GM10248 (cell line): ENCODE measurements at regions not wholly inside any gene's neighbourhood (a gene's known extent, or its start where the extent isn't known, plus 50 kb on each side); places are given as distances from the start of the nearest gene placed in this dataset.

Source experiments
- CTCF ChIA-PET: fragments of 300-600 bp; sonication (Branson Sonifier 250); formaldehyde crosslinking; extraction: SDS; loops from one replicate; lab custom pipeline; 2021; ENCODE audit warnings: antibody characterized with exemption; lab: Yijun Ruan, JAX
- POLR2A ChIA-PET: fragments of 350-650 bp; sonication (Branson Sonifier 250); formaldehyde crosslinking; extraction: SDS; loops from one replicate; lab custom pipeline; 2020; ENCODE audit warnings: antibody characterized with exemption; lab: Yijun Ruan, JAX
- DNase-seq: peaks from one replicate; pipeline ENCODE4 v3.0.0; 2012; ENCODE audit errors: extremely low spot score
- TF ChIP-seq, protein P1 (sequence below): IDR thresholded peaks from 2 replicates; pipeline ENCODE4 v1.5.1; 2012; ENCODE audit warnings: mild to moderate bottlenecking, low read depth; ENCODE audit errors: extremely low read depth, missing control alignments, control extremely low read depth

DNA sequence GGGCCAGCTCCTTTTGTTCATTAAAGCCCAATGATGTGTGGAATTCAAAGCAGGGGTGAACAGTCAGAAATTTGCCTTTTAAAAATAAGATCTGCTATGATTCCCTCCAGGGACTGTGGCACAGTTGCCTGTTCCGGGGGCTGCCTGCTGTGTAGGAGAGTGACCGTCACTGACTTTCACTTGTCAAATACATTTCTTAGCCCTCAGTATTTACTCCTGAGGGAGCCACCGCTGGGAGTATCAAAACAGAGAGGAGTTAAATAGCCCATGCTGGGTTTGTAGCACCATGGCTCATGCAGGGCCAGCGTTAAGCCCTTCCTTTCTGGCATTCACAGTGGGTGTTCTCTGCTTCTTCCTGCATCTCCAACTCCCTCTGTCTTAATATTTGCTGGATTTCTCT, 897.8 kb downstream of the SORCS3 start:
- no peak for DNase-seq

DNA sequence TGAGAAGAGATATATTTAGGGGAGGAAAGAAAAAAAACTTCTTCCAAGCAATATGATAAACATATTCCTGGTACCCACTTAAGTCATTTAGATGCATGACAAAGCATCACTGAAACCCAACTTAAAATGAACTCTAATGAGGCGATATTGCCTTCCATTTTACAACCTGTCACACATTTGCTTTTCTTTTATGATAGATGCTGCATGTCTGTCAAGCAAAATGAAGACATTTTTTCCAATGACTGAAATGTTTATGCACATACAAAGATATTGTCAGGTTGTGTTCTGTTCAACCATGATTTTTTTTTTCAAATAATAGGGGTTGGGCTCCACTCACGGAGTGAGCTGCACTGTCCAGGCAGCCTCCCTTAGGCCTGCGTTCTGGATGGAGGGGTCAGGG, 894.4 kb downstream of the SORCS3 start:
- TF ChIP-seq, protein P1, sequence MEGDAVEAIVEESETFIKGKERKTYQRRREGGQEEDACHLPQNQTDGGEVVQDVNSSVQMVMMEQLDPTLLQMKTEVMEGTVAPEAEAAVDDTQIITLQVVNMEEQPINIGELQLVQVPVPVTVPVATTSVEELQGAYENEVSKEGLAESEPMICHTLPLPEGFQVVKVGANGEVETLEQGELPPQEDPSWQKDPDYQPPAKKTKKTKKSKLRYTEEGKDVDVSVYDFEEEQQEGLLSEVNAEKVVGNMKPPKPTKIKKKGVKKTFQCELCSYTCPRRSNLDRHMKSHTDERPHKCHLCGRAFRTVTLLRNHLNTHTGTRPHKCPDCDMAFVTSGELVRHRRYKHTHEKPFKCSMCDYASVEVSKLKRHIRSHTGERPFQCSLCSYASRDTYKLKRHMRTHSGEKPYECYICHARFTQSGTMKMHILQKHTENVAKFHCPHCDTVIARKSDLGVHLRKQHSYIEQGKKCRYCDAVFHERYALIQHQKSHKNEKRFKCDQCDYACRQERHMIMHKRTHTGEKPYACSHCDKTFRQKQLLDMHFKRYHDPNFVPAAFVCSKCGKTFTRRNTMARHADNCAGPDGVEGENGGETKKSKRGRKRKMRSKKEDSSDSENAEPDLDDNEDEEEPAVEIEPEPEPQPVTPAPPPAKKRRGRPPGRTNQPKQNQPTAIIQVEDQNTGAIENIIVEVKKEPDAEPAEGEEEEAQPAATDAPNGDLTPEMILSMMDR, result no peak
- POLR2A ChIA-PET, result no interaction called here
- CTCF ChIA-PET, result no interaction called here
- DNase-seq, result no peak

More for the DNA sequence above, 897.8 kb downstream of the SORCS3 start:
- CTCF ChIA-PET, result no interaction called here
- POLR2A ChIA-PET, result no interaction called here
- TF ChIP-seq, protein P1, result no peak

DNA sequence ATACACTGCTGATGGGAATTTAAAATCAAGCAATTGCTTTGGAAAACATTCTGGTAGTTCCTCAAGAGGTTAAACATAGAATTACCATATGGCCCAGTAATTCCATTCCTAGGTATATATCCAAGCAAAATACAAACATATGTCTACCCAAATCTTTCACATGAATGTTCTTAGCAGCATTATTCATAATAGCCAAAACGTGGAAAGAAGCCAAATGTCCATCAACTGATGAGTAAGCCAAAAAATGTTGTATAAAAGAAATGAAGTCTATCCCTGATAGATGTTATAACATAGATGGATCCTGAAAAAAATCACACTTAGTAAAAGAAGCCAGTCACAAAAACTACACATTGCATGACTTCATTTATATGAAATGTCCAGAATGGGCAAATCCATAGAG, 893.0 kb downstream of the SORCS3 start:
- TF ChIP-seq, protein P1, result no peak
- ChIA-PET POLR2A (no interaction called here), CTCF (no interaction called here)
- no peak for DNase-seq

DNA sequence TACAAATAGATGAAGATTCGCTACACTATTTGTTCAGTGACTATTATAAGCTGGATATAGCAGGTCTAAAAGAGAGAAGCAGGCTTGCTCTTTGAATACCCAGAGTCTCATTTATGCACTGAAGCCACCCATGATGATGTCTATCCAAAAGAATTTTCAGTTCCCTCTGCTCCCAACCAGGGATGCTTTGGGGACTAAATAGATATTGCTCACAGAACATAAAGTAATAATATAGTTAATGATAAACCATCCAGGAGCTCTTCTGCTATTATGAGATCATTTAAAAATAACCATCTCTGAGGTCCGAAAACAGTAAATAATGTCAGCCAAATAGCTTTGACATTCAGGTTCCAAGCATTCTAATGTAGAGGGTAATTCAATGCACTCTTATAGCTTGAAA, 875.4 kb downstream of the SORCS3 start:
- TF ChIP-seq, protein P1, result no peak
- ChIA-PET POLR2A (no interaction called here), CTCF (no interaction called here)
- no peak for DNase-seq

DNA sequence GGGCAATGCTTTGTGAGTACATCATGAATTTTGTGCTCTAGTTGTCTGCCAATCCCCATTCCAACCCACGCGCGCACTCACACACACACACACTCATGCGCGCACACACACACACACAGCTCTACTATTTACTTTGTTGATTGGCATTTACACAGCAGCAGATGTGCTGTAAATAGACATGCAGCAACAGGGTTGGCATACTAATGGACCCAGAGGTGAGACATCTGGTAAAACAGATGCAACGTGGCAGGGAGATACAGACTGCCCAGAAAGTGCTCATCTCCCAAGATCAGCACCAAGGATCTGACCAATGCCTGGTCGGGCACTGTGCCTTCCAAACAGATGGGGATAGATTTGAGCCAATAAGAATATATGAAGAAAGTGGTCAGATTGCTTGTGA, 873.0 kb downstream of the SORCS3 start:
- CTCF ChIA-PET, result no interaction called here
- no peak for DNase-seq
- POLR2A ChIA-PET, result no interaction called here
- TF ChIP-seq, protein P1, result no peak

DNA sequence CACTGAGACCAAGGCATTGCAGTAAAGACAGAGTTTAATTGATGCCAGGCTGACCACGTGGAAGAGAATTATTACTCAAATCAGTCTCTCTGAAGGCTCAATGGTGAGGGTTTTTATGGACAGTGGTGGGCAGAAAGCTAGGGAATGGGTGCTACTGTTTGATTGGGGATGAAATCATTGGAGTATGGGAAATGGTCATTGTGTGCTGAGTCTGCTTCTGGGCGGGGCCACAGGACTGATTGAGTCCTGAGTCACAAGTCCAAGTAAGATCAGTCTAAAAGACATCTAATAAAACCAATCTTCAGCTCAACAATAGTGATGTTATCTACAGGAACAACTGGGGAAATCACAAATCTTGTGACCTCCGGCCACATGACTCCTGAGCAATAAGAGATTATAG, 868.4 kb downstream of the SORCS3 start:
- TF ChIP-seq, protein P1, result no peak
- DNase-seq, result no peak
- POLR2A ChIA-PET, result no interaction called here
- CTCF ChIA-PET, result no interaction called here

DNA sequence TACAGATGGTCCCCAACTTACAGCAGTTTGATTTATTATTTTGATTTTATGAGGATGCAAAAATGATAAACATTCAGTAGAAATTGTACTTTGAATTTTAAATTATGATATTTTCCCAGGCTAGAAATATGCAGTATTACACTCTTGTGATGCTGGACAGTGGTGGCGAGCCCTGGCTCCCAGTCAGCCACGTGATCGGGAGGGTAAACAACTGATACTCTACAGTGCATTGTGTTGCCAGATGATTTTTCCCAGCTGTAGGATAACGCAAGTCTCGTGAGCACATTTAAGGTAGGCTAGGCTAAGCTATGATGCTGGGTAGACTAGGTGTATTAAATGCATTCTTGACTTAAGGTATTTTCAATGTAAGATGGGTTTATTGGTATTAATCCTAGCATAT, 865.2 kb downstream of the SORCS3 start:
- POLR2A ChIA-PET, result no interaction called here
- CTCF ChIA-PET, result no interaction called here
- TF ChIP-seq, protein P1, result no peak
- DNase-seq, result no peak
